ENCODE measurements at regions not wholly inside any gene's neighbourhood (a gene's known extent, or its start where the extent isn't known, plus 50 kb on each side); places are given as distances from the start of the nearest gene placed in this dataset.
"Not testable (repeated sequence)": the region's sequence is repeated elsewhere in the genome, so short reads cannot be mapped to it uniquely, and the experiment has no call there.

DNA sequence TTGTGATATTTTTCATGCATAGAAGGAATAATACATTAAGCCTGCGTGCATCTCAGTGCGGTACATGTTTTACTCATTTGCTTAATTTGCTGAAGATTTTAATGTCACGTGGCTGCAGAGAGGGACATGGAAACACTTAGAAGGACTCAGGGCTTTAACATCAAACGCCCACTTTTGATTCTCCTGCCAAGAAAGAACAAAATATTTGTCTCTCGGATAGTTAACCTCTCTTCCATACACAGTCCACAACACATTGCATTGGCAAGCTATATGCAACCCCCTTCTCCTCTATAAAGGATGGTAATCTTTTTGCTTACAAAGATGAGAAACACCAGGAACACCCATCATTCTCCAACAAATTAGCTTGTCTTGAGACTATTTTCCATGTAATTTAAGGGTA lies 148.0 kb upstream of the NRP1 start:
- Histone ChIP-seq H3K4me1 (no peaks in the 10 kb centered on the region), H3K36me3 (no peaks in the 10 kb centered on the region), H3K27ac (no peak overlapping the region), H3K4me3 (no peak overlapping the region), H3K9me3 (no peaks in the 10 kb centered on the region), H3K27me3 (no peaks in the 10 kb centered on the region)
- TF ChIP-seq, protein P1, sequence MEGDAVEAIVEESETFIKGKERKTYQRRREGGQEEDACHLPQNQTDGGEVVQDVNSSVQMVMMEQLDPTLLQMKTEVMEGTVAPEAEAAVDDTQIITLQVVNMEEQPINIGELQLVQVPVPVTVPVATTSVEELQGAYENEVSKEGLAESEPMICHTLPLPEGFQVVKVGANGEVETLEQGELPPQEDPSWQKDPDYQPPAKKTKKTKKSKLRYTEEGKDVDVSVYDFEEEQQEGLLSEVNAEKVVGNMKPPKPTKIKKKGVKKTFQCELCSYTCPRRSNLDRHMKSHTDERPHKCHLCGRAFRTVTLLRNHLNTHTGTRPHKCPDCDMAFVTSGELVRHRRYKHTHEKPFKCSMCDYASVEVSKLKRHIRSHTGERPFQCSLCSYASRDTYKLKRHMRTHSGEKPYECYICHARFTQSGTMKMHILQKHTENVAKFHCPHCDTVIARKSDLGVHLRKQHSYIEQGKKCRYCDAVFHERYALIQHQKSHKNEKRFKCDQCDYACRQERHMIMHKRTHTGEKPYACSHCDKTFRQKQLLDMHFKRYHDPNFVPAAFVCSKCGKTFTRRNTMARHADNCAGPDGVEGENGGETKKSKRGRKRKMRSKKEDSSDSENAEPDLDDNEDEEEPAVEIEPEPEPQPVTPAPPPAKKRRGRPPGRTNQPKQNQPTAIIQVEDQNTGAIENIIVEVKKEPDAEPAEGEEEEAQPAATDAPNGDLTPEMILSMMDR (IDR thresholded peaks at IDR 0.05): no peak
- TF ChIP-seq POLR2A (IDR thresholded peaks at IDR 0.05) (no peak), POLR2AphosphoS5 (IDR thresholded peaks at IDR 0.05; ENCODE audit: insufficient read depth in 1 of 2, low read depth in 1 of 2) (no peak)
- intact Hi-C loops (cut with DNase I): no loop called here
- DNase-seq (ENCODE audit: extremely low spot score in 2 of 2): no peak

DNA sequence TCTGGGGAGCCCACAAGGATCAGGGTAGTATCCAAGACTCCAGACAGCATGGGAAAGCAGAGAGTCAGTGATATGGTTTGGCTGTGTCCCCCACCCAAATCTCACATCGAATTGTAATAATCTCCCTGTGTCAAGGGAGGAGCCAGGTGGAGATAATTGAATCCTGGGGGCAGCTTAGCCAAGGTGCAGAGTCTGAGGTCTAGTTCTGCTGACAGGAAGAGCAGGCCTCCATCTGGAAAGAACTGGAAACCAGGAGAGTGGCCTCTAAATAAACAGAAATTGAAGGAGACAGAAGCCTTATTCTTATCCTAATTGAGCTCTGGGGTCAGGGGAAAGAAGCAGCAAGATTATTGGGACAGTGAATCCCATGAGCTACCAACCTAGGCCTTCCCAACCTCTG lies 146.7 kb upstream of the NRP1 start:
- Histone ChIP-seq H3K4me3 (no peak overlapping the region), H3K27ac (no peak overlapping the region), H3K9me3 (no peaks in the 10 kb centered on the region), H3K27me3 (no peaks in the 10 kb centered on the region), H3K4me1 (no peaks in the 10 kb centered on the region), H3K36me3 (no peaks in the 10 kb centered on the region)
- TF ChIP-seq, protein P1 (IDR thresholded peaks at IDR 0.05): no peak
- TF ChIP-seq POLR2A (IDR thresholded peaks at IDR 0.05) (no peak), POLR2AphosphoS5 (IDR thresholded peaks at IDR 0.05; ENCODE audit: insufficient read depth in 1 of 2, low read depth in 1 of 2) (no peak)
- intact Hi-C loops (cut with DNase I): no loop called here
- no peak for DNase-seq (ENCODE audit: extremely low spot score in 2 of 2)

DNA sequence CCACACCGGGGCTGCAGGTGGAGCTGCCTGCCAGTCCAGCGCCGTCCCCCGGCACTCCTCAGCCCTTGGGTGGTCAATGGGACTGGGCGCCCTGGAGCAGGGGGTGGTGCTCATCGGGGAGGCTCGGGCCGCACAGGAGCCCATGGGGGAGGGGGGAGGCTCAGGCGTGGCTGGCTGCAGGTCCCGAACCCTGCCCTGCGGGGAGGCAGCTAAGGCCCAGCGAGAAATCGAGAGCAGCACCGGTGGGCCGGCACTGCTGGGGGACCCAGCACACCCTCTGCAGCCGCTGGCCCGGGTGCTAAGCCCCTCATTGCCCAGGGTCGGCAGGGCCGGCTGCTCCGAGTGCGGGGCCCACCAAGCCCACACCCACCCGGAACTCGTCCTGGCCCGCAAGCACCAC lies 145.9 kb upstream of the NRP1 start:
- H3K27me3 ChIP-seq; H3K9me3 ChIP-seq; H3K36me3 ChIP-seq; H3K4me1 ChIP-seq; H3K4me3 ChIP-seq; intact Hi-C loops (cut with DNase I); H3K27ac ChIP-seq; DNase-seq (ENCODE audit: extremely low spot score in 2 of 2): not testable (repeated sequence)

- intact Hi-C loops (cut with DNase I): no loop called here
- no peaks in the 10 kb centered on the region for H3K9me3 ChIP-seq
- no peaks in the 10 kb centered on the region for H3K27me3 ChIP-seq
- H3K36me3 ChIP-seq: no peaks in the 10 kb centered on the region
- no peak overlapping the region for H3K4me3 ChIP-seq
- DNase-seq (ENCODE audit: extremely low spot score in 2 of 2): no peak
- H3K27ac ChIP-seq: no peak overlapping the region
- no peaks in the 10 kb centered on the region for H3K4me1 ChIP-seq
- TF ChIP-seq POLR2A (IDR thresholded peaks at IDR 0.05) (no peak), POLR2AphosphoS5 (IDR thresholded peaks at IDR 0.05; ENCODE audit: insufficient read depth in 1 of 2, low read depth in 1 of 2) (no peak)
These were observed 144.2 kb upstream of the NRP1 start for GRCh38 chr10:33478675-33479125.

- no peak overlapping the region for H3K4me3 ChIP-seq
- TF ChIP-seq, protein P1 (IDR thresholded peaks at IDR 0.05): no peak
- TF ChIP-seq POLR2A (IDR thresholded peaks at IDR 0.05) (no peak), POLR2AphosphoS5 (IDR thresholded peaks at IDR 0.05; ENCODE audit: insufficient read depth in 1 of 2, low read depth in 1 of 2) (no peak)
- no peaks in the 10 kb centered on the region for H3K27me3 ChIP-seq
- no peaks in the 10 kb centered on the region for H3K36me3 ChIP-seq
- no peak overlapping the region for H3K27ac ChIP-seq
- H3K4me1 ChIP-seq: no peaks in the 10 kb centered on the region
- H3K9me3 ChIP-seq: no peaks in the 10 kb centered on the region
- intact Hi-C loops (cut with DNase I): no loop called here
- DNase-seq (ENCODE audit: extremely low spot score in 2 of 2): no peak
These were observed 143.7 kb upstream of the NRP1 start for GRCh38 chr10:33478089-33478674.

GRCh38 chr10:33477291-33478088 lies 143.0 kb upstream of the NRP1 start:
- H3K4me3 ChIP-seq: no peak overlapping the region
- DNase-seq (ENCODE audit: extremely low spot score in 2 of 2): no peak
- H3K27ac ChIP-seq: no peak overlapping the region
- TF ChIP-seq, protein P1 (IDR thresholded peaks at IDR 0.05): no peak
- no peak for TF ChIP-seq POLR2AphosphoS5 (IDR thresholded peaks at IDR 0.05; ENCODE audit: insufficient read depth in 1 of 2, low read depth in 1 of 2)
- no peak for TF ChIP-seq POLR2A (IDR thresholded peaks at IDR 0.05)
- no peaks in the 10 kb centered on the region for H3K4me1 ChIP-seq
- H3K36me3 ChIP-seq: no peaks in the 10 kb centered on the region
- no peaks in the 10 kb centered on the region for H3K27me3 ChIP-seq
- intact Hi-C loops (cut with DNase I): no loop called here
- H3K9me3 ChIP-seq: no peaks in the 10 kb centered on the region
